Transverse colon (tissue), 4 donors: ENCODE measurements at regions not wholly inside any gene's neighbourhood (a gene's known extent, or its start where the extent isn't known, plus 50 kb on each side); places are given as distances from the start of the nearest gene placed in this dataset.

Source experiments
- DNase-seq: peaks from one replicate; pipeline ENCODE4 v3.0.0-alpha.2; 2019
- H3K27ac ChIP-seq, 4 donors: fragments of 200-600 bp; sonication (generic); 2 replicates each; pipeline ENCODE4 v1.5.1; 2016 to 2018; ENCODE audit warnings: inconsistent platforms in 4 of 4
- H3K27me3 ChIP-seq: fragments of 200-600 bp; sonication (generic); 2 replicates; pipeline ENCODE4 v1.5.1; 2017; ENCODE audit warnings: inconsistent platforms
- H3K36me3 ChIP-seq, 4 donors: fragments of 200-600 bp; sonication (generic); 2 replicates each; pipeline ENCODE4 v1.5.1; 2017 to 2019; ENCODE audit warnings: inconsistent platforms in 4 of 4
- H3K4me1 ChIP-seq, 4 donors: fragments of 200-600 bp; sonication (generic); 2 replicates each; pipeline ENCODE4 v1.5.1; 2017 to 2020; ENCODE audit warnings: inconsistent platforms in 4 of 4
- H3K4me3 ChIP-seq, 4 donors: fragments of 200-600 bp; sonication (generic); 1 replicate in 1 of 4; 2 replicates in 3 of 4; pipeline versions ENCODE4 v1.5.1 to v1.6.1; 2017 to 2019; ENCODE audit warnings: inconsistent platforms in 4 of 4
- H3K9me3 ChIP-seq, 2 donors: fragments of 200-600 bp; sonication (generic); 2 replicates each; pipeline ENCODE4 v1.5.1; 2017 to 2019; ENCODE audit warnings: inconsistent platforms in 2 of 2
- CTCF ChIP-seq, 5 experiments: fragments of 200-600 bp in 3 of 5; fragments of 450-650 bp in 2 of 5; sonication (generic) in 3 of 5; IDR thresholded peaks; 1 replicate in 2 of 5; 2 replicates in 3 of 5; pipeline ENCODE4 v1.5.1; 2016 to 2017; ENCODE audit warnings: antibody characterized with exemption in 5 of 5, inconsistent platforms in 3 of 5, mild to moderate bottlenecking in 2 of 5, moderate library complexity in 1 of 5
- EP300 ChIP-seq: sonication (generic); formaldehyde crosslinking; IDR thresholded peaks from one replicate; pipeline ENCODE4 v1.6.1; 2017; ENCODE audit warnings: antibody characterized with exemption, low read depth
- POLR2A ChIP-seq: fragments of 450-650 bp; IDR thresholded peaks from one replicate; pipeline ENCODE4 v1.6.1; 2016; ENCODE audit warnings: antibody characterized with exemption, mild to moderate bottlenecking, moderate library complexity
- POLR2AphosphoS5 ChIP-seq, 3 donors: sonication (generic); formaldehyde crosslinking; IDR thresholded peaks; one replicate each; pipeline ENCODE4 v1.6.1; 2016; ENCODE audit warnings: antibody characterized with exemption in 3 of 3
- WGBS, 2 donors: methylation state at CpG; one replicate each; pipeline ENCODE4 v1.1.5; 2018; ENCODE audit warnings: low coverage in 1 of 2; 5-methylcytosine and 5-hydroxymethylcytosine counted together
- in situ Hi-C, 4 donors: fragments of 200-750 bp; cut with MboI; loops; one replicate each; pipeline versions ENCODE4 v1.15.0 to v1.15.1; 2017; ENCODE audit warnings: low sequenced_read_pairs in 3 of 4, low pct_ligation_motif_present in 1 of 4, low pct_unique_long_range_greater_than_20kb in 1 of 4
- intact Hi-C: fragments of 100-400 bp; cut with DNase I; formaldehyde crosslinking; loops from one replicate; pipeline ENCODE4 v1.15.1; 2023; ENCODE audit warnings: low total_unique reads

- H3K9me3 ChIP-seq, result no peaks in the 10 kb centered on the region
- no peak overlapping the region for H3K4me3 ChIP-seq
- H3K4me1 ChIP-seq, result no peaks in the 10 kb centered on the region
- no peak for DNase-seq
- no peaks in the 10 kb centered on the region for H3K27me3 ChIP-seq
- intact Hi-C loops (no loop called here), in situ Hi-C loops (no loop called here)
- no peak overlapping the region for H3K27ac ChIP-seq
- H3K36me3 ChIP-seq, result no peaks in the 10 kb centered on the region
- 76 to 85% methylated on average over 2 of the region's 2 CpGs for WGBS, 2 donors
- TF ChIP-seq EP300, result no peak
- no peak for TF ChIP-seq POLR2A
- TF ChIP-seq CTCF (IDR thresholded peaks at IDR 0.05), result no peak
- no peak for TF ChIP-seq POLR2AphosphoS5 (IDR thresholded peaks at IDR 0.05)
These were observed 65.7 kb upstream of the FZD8 start for GRCh38 chr10:35707642-35708425.

DNA sequence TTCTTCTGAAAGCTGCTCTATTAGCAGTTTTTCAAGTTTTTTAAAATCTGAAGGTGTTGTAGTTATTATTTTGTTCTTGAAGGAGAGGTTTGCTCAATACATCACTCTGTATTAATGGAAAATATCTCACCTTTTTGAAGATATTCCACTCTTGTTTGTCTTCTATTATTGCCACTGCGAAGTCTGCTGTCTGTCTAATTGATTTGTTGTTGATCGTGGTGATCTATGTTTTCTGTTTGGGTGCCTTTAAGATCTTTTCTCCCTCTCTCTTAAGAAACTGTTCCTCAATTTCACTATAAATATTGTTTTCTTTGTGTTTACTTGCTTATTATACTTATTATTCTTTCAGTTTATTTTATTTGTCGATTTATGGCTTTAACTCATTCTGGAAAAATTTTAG lies 64.9 kb upstream of the FZD8 start:
- Histone ChIP-seq H3K4me3 (no peak overlapping the region), H3K9me3 (no peaks in the 10 kb centered on the region), H3K27ac (no peak overlapping the region), H3K27me3 (no peaks in the 10 kb centered on the region), H3K36me3 (no peaks in the 10 kb centered on the region), H3K4me1 (no peaks in the 10 kb centered on the region)
- 86 to 89% methylated on average over 3 of the region's 3 CpGs for WGBS, 2 donors
- intact Hi-C loops, result no loop called here
- DNase-seq, result no peak
- in situ Hi-C loops, result no loop called here
- no peak for TF ChIP-seq POLR2A
- TF ChIP-seq POLR2AphosphoS5 (IDR thresholded peaks at IDR 0.05), result no peak
- TF ChIP-seq EP300, result no peak
- TF ChIP-seq CTCF (IDR thresholded peaks at IDR 0.05), result no peak

- WGBS, 2 donors, result 90 to 95% methylated on average over 2 of the region's 2 CpGs
- TF ChIP-seq EP300 (no peak), POLR2A (no peak), CTCF (IDR thresholded peaks at IDR 0.05) (no peak), POLR2AphosphoS5 (IDR thresholded peaks at IDR 0.05) (no peak)
- Histone ChIP-seq H3K27me3 (no peaks in the 10 kb centered on the region), H3K27ac (no peak overlapping the region), H3K4me3 (no peak overlapping the region), H3K9me3 (no peaks in the 10 kb centered on the region), H3K4me1 (no peaks in the 10 kb centered on the region), H3K36me3 (no peaks in the 10 kb centered on the region)
- in situ Hi-C loops, result no loop called here
- intact Hi-C loops, result no loop called here
- no peak for DNase-seq
These were observed 63.6 kb upstream of the FZD8 start for GRCh38 chr10:35705671-35706070.

DNA sequence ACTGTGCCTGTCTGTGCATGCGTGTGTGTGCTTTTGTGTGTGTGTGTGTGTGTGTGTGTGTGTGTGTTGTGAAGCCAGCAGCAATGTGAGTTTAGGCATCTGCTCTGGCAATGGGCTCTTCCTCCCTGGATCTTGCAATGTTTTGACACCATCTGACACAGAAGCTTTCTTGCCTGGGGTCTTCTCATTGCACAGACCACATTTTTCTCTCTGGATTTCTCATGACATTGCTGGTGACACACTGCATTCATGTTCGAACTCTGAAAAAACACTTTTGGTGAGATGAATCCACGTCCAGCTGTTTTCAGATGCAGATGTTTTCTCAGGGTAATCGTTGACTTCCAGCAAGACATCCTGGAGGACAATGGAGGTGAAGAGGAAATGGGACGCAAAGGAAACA lies 63.0 kb upstream of the FZD8 start:
- Histone ChIP-seq H3K27ac (no peak overlapping the region), H3K27me3 (no peaks in the 10 kb centered on the region), H3K36me3 (no peaks in the 10 kb centered on the region), H3K9me3 (no peaks in the 10 kb centered on the region), H3K4me1 (no peaks in the 10 kb centered on the region), H3K4me3 (no peak overlapping the region)
- no peak for DNase-seq
- TF ChIP-seq CTCF (IDR thresholded peaks at IDR 0.05) (no peak), POLR2A (no peak), POLR2AphosphoS5 (IDR thresholded peaks at IDR 0.05) (no peak), EP300 (no peak)
- WGBS, 2 donors, result 75 to 100% methylated on average over 1 to 5 of the region's 5 CpGs
- in situ Hi-C loops, result no loop called here
- intact Hi-C loops, result no loop called here
